GM12873 (cell line): ENCODE measurements at regions not wholly inside any gene's neighbourhood (a gene's known extent, or its start where the extent isn't known, plus 50 kb on each side); places are given as distances from the start of the nearest gene placed in this dataset.

Source experiments
- TF ChIP-seq, protein P1 (sequence below): IDR thresholded peaks from 2 replicates; pipeline ENCODE4 v1.5.1; 2012; ENCODE audit warnings: low read depth, mild to moderate bottlenecking, moderate library complexity, low read length, control low read depth; ENCODE audit not compliant: insufficient read depth; ENCODE audit errors: missing control alignments

DNA sequence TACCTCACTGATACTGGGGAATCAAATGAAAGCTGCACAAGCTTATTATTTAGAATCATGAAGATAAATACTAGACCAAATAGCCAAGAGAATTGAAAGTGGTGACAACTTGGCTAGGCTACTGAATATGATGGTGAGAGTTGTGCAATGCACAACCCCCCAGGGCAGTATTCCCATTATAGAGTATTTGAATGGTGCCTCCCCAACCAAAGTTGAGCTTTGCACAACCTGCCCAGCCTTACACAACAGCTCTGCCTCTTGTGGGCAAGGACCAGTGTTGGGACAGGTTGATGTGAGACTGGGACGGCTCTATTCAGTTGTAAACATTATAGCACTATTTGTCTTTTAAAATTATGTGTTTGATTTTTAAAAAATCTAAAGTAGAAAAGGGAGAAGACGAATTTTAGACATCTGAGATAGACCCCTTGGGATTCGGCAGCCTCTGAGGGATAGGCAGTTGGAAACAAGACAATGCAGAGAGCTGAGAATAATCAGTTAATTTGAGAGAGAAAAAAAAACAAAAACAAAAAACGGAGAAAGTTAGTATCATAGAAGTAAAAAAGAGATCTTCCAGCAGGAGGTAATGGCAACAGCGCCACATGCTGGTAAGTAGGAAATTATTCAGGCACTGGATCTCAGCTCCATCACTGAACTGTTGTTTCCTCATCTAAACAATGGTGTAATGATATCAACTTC, 91.0 kb upstream of the KCNA3 start:
- TF ChIP-seq, protein P1, sequence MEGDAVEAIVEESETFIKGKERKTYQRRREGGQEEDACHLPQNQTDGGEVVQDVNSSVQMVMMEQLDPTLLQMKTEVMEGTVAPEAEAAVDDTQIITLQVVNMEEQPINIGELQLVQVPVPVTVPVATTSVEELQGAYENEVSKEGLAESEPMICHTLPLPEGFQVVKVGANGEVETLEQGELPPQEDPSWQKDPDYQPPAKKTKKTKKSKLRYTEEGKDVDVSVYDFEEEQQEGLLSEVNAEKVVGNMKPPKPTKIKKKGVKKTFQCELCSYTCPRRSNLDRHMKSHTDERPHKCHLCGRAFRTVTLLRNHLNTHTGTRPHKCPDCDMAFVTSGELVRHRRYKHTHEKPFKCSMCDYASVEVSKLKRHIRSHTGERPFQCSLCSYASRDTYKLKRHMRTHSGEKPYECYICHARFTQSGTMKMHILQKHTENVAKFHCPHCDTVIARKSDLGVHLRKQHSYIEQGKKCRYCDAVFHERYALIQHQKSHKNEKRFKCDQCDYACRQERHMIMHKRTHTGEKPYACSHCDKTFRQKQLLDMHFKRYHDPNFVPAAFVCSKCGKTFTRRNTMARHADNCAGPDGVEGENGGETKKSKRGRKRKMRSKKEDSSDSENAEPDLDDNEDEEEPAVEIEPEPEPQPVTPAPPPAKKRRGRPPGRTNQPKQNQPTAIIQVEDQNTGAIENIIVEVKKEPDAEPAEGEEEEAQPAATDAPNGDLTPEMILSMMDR, result peak; percentile 84

DNA sequence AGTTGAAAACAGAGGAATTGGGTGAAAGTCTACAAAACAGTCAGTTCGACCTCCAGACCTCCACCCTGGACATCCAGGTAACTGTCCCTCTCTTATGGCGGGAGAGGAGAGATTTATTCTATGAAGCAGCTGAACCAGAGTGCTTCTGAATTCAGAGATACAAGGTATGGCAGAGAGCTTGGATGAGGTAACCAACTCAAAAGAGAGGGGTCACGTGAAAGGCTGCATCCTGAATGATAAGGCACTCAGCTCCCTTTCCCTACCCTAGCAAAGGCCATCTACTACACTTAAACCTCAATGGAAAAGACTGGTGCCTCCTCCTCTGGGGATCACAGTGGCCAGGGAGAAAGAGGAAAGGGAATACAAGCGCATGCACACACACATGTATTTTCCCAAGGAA, 88.4 kb upstream of the KCNA3 start:
- TF ChIP-seq, protein P1, result no peak

- TF ChIP-seq, protein P1, result no peak
Observed at GRCh38 chr1:110760321-110760720, 85.6 kb upstream of the KCNA3 start.

GRCh38 chr1:110756506-110756905, 81.8 kb upstream of the KCNA3 start:
- TF ChIP-seq, protein P1, result no peak

GRCh38 chr1:110752941-110753725, 78.4 kb upstream of the KCNA3 start:
- TF ChIP-seq, protein P1, result no peak

DNA sequence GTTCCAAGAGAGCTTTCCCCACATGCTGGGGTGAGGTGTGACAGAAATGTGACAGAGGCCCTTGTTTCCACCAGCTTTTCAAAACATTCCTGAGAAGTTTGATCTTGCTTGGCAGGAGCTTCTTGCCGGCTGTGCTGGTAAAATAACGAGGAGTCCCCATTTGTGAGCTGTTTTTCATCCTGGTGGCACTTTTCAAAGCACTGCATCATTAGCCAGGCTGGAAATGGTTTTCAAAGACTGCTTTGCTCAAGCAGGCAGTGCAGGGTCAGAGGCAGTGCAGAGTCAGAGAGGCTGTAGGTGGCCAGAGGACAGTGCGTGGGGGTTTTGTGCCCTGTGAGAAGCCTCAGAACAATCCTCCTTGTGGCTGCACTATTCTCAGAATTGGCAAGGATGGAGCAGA, 75.8 kb upstream of the KCNA3 start:
- TF ChIP-seq, protein P1, result no peak

DNA sequence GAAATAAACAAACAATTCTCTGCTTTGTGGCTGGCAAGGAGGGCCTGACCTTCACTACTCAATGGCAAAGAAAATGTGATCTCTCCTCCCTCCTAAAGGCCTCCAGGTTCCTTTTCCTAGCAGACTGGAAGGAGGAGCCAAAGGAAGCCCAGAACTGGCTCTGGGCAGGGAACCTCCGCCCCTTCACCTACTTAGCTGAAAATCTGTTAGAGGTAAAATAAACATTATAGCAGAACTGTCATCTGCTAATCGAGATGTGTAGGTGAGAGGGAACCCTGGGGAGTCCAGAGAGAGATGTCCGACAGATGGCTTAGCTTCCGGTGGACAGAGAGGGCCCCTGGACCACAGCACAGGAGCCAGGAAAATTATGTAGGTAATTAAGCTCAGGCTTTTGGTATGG, 75.2 kb upstream of the KCNA3 start:
- TF ChIP-seq, protein P1, result no peak
